Dermis microvascular lymphatic vessel endothelial cell (primary cell): ENCODE measurements at regions not wholly inside any gene's neighbourhood (a gene's known extent, or its start where the extent isn't known, plus 50 kb on each side); places are given as distances from the start of the nearest gene placed in this dataset.
A peak's percentile ranks its signal among the peaks of the same experiment; 100 is the strongest.
"Not testable (repeated sequence)": the region's sequence is repeated elsewhere in the genome, so short reads cannot be mapped to it uniquely, and the experiment has no call there.

Source experiments
- DNase-seq, 2 donors: peaks; one replicate each; pipeline versions ENCODE4 v3.0.0 to v3.0.0-alpha.2; 2010; ENCODE audit warnings: low read depth in 2 of 2

- DNase-seq, result no peak
Observed at GRCh38 chr1:185474440-185475149, 157.6 kb upstream of the IVNS1ABP start.

- no peak for DNase-seq
Observed at GRCh38 chr1:185473186-185473585, 156.1 kb upstream of the IVNS1ABP start.

DNA sequence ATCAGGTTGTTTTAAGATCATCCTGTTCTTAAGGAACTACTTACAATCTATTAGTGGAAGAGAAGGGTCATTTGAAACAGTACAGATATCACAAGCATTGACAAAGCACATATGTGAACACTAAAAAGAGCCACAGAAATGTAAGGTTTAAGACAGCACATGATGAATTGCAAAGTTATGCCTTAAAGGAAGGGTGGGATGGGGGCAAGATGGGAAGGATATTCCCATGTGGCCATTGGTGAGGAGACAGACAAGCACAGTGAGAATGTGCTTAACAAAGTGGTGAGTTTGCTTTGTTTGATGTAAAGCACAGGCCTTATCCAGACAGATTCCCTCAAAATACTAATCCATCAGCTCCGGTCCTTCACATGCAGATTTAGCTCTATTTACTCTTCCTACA is 151.6 kb upstream of the IVNS1ABP start:
- DNase-seq, result no peak

- no peak for DNase-seq
Observed at GRCh38 chr1:185467122-185467521, 150.1 kb upstream of the IVNS1ABP start.

DNA sequence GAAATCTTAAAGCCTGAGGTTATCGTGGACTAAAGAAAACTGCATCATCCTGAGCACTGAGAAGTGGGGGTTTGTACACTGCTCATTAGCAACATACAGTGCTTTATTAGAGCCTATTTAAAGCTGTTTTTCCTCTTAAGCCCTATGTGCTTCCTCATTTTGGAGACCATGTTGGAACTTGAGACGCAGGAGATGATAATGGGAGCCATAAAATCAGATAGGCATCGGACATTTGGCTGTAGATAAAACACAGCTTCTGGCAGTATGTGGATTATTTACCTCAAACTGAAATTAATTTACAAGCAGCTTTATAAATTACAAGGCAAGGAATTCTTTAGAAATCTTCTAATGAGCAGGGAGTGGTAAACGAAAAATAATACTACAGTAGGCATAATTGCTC is 147.7 kb upstream of the IVNS1ABP start:
- no peak for DNase-seq

DNA sequence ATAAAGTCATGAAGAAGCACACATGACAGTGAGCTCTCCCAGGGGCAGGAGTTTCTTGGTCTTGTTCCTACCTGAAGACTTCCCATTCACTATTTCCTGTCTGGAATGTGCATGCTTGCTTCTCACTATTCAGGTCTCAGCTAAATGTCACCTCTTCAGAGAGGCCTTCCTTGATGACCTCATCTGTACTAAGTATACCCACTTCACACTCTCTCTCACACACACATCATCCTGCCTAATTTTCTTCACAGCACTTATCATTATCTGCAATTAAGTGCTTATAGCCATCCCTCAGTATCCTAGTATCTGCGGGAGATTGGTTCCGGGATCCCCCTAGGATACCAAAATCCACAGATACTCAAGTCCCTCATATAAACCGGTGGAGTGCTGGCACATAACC is 146.4 kb upstream of the IVNS1ABP start:
- DNase-seq, result no peak

DNA sequence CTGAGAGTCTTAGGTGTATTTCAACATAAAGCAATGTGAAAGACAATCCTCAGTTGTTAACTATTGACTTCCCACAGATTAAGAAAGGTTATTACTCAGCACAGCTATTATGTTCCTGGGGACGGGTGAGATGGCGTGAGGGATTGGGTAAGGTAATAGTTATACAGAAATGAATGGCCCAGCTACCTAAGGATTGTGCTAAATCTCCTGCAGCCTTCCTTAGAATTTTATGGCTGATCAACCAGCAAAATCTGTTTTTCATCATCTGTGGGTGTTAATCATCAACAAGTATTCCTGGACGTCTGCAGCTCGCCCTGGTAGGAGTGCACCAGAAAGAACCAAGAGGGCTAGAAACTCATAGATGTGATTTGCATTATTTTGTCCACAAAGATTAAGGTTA is 146.0 kb upstream of the IVNS1ABP start:
- DNase-seq, result no peak

GRCh38 chr1:185460723-185461122 is 143.7 kb upstream of the IVNS1ABP start:
- DNase-seq, result not testable (repeated sequence)

GRCh38 chr1:185459141-185459540 is 142.1 kb upstream of the IVNS1ABP start:
- no peak for DNase-seq

GRCh38 chr1:185458670-185459069 is 141.6 kb upstream of the IVNS1ABP start:
- no peak for DNase-seq

DNA sequence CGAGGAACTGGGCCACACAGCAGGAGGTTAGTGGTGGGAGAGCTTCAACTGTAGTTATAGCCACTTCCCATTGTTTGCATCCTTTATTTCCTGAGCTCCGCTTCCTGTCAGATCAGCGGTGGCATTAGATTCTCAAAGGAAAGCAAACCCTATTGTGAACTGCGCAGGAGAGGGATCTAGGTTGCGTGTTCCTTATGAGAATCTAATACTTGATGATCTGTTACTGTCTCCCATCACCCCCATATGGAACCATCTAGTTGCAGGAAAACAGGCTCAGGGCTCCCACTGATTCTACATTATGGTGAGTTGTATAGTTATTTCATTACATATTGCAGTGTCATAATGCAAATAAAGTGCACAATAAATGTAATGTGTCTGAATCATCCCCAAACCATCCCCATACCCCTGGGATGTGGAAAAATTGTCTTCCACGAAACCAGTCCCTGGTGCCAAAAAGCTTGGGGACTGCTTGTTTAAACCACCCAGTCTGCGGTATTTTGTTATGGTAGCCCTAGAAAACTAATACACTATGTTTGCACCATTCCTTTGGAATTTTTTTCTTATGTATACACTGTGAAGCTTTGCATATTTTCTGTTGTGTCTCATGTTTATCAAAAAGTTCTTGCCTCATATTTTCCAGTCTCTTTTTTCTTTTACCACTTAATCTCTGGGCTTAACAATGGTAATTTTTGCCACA is 136.6 kb upstream of the IVNS1ABP start:
- DNase-seq, result peak in 1 of 2 donors; percentile 21

DNA sequence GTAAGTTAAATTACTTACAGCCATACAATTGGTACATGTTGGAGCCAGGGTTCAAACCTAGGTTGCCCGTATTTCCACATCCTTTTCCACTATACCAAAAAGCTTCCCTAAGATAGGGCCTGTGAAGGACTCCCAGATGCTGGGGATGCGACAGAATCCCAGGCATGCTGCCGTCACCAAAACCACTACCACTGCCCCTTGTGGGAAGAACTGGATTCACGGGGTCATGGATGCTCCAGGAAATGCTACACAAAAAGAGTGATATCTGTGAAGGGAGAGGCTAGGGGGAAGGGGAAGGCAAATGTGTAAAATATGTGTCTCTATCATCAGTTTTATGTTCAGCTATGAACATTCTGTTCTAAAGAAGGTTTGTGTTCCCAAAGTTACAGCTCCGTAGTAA is 133.9 kb upstream of the IVNS1ABP start:
- DNase-seq, result no peak

DNA sequence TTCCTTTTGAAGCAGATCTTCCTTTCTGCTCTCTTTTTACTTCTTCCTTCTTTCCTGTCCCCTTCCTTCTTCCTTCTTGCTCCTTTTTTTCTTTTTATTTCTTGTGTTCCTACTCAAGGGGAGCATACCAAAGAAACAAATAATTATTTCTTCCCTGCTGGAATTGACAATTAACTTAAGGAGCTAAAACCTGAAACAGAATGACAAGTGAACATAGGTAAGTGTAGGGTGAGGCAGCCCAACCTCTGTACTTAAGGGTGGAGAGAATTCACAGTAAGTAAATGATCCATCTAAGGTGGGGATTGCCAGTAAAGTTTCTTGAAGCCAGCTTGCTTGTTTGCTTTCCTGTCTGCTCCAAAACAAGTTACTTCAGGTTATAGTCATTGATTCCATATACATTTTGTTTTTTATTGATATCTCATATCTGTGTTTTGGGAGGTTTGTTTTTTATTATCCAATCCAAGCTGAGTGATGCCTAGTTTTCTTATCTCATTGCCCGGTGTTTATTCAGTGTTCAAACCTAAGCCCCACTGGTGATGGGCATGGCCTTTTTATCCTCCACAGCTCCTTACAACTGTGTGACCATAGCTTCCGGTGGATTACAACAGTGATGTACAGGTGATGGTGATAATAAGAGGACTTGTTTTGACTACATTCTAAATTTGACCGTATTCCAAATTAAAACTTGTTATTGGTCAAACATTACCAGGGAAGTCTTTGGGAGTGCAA is 133.2 kb upstream of the IVNS1ABP start:
- no peak for DNase-seq

- DNase-seq, result no peak
Observed at GRCh38 chr1:185449378-185450059, 132.5 kb upstream of the IVNS1ABP start.

GRCh38 chr1:185448591-185449186 is 131.6 kb upstream of the IVNS1ABP start:
- DNase-seq, result no peak

GRCh38 chr1:185446131-185446530 is 129.1 kb upstream of the IVNS1ABP start:
- no peak for DNase-seq

- DNase-seq, result no peak
Observed at GRCh38 chr1:185445594-185445993, 128.6 kb upstream of the IVNS1ABP start.

DNA sequence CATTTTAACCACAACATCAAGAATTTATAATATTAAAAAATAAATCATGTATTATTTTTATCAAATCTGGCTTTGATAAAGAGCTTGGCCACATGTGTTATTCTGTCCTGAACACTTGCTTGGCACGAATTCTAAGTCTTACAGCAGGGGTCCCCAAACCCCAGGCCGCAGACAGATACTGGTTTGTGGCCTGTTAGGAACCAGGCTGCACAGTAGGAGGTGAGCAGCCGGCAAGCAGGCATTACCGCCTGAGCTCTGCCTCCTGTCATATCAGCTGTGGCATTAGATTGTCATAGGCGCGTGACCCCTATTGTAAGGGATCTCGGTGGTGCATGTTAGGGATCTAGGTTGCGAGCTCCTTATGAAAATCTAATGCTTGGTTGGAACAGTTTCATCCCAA is 127.6 kb upstream of the IVNS1ABP start:
- no peak for DNase-seq

DNA sequence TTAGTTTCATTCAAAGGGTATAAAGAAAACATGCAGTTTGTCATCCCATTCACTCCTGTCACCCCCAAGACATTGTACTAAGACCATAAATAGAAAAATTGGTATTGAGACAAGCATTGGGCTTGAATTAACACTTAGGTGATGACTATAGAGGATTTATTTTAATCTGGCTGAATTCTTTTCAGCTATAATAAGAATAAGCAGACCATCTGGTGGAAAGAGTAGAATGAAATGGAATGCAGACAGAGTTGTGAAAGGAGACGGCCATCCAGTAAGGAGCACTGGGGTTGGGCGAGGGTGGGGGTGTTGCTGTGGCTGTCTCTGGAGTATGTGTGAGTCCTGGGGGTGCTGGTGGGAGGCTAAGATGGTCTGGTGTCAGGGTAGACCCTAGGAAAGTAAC is 125.0 kb upstream of the IVNS1ABP start:
- DNase-seq, result no peak

DNA sequence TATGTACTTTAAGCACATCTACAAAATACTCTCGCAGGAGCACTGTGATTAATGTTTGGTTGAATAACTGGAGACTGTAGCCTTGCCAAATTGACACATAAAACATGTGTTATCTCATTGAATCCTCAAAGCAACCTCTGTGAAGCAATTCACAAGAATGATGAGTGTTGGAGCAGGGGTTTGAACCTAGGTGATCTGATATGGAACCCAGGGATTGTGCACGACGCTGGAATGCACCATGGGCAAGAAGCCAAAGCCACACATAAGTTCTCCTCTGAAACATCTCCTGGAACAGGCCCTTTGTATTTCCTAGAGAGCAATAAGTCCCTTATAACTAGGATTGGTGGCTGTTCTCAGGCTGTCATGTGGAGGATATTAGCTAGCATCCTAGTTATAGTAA is 124.6 kb upstream of the IVNS1ABP start:
- peak in 1 of 2 donors; percentile 49 for DNase-seq

- DNase-seq, result peak in 1 of 2 donors; percentile 31
Observed at GRCh38 chr1:185440877-185441276, 123.8 kb upstream of the IVNS1ABP start.
